Lower leg skin (tissue), 4 donors: ENCODE measurements at regions not wholly inside any gene's neighbourhood (a gene's known extent, or its start where the extent isn't known, plus 50 kb on each side); places are given as distances from the start of the nearest gene placed in this dataset.
"Not testable (repeated sequence)": the region's sequence is repeated elsewhere in the genome, so short reads cannot be mapped to it uniquely, and the experiment has no call there.

ENCODE experiments used
- DNase-seq, 2 donors: peaks; one replicate each; pipeline ENCODE4 v3.0.0-alpha.2; 2019; ENCODE audit warnings: low spot score in 2 of 2
- H3K4me3 ChIP-seq: fragments of 200-600 bp; sonication (generic); 2 replicates; pipeline ENCODE4 v1.5.1; 2017; ENCODE audit warnings: mild to moderate bottlenecking, low read depth; ENCODE audit not compliant: poor library complexity, severe bottlenecking
- POLR2A ChIP-seq, 2 donors: fragments of 450-650 bp; IDR thresholded peaks; one replicate each; pipeline ENCODE4 v1.6.1; 2016 to 2017; ENCODE audit warnings: antibody characterized with exemption in 2 of 2, mild to moderate bottlenecking in 1 of 2, moderate library complexity in 1 of 2
- WGBS, 2 donors: methylation state at CpG; one replicate each; pipeline ENCODE4 v1.1.5; 2018; 5-methylcytosine and 5-hydroxymethylcytosine counted together
- intact Hi-C: fragments of 100-400 bp; cut with DNase I; formaldehyde crosslinking; loops from one replicate; pipeline ENCODE4 v1.15.0; 2023; ENCODE audit warnings: low total_unique reads
- TF ChIP-seq, protein P1 (sequence below), 3 donors: fragments of 450-650 bp; IDR thresholded peaks; one replicate each; pipeline ENCODE4 v1.5.1; 2016; ENCODE audit warnings: antibody characterized with exemption in 3 of 3, mild to moderate bottlenecking in 3 of 3, moderate library complexity in 2 of 3

DNA sequence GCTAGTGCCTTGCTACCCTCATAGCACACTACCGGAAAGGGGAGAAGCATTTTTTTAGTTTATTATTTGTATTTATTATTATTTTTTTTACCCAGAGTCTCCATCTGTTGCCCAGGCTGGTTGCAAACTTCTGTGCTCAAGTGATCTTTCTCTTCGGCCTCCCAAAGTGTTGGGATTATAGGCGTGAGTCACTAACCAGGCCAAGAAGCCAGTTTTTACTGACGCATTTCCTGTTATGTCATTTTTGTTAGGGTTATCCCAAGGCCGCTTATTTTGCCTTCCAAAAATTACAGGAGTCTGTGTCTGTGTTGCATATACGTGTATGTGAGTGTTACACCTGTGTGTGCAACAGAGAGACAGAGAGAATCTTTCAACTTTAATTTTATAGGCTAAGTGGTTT, 404.5 kb downstream of the GBA3 start:
- TF ChIP-seq, protein P1, sequence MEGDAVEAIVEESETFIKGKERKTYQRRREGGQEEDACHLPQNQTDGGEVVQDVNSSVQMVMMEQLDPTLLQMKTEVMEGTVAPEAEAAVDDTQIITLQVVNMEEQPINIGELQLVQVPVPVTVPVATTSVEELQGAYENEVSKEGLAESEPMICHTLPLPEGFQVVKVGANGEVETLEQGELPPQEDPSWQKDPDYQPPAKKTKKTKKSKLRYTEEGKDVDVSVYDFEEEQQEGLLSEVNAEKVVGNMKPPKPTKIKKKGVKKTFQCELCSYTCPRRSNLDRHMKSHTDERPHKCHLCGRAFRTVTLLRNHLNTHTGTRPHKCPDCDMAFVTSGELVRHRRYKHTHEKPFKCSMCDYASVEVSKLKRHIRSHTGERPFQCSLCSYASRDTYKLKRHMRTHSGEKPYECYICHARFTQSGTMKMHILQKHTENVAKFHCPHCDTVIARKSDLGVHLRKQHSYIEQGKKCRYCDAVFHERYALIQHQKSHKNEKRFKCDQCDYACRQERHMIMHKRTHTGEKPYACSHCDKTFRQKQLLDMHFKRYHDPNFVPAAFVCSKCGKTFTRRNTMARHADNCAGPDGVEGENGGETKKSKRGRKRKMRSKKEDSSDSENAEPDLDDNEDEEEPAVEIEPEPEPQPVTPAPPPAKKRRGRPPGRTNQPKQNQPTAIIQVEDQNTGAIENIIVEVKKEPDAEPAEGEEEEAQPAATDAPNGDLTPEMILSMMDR (IDR thresholded peaks at IDR 0.05) = no peak
- no peak for TF ChIP-seq POLR2A (IDR thresholded peaks at IDR 0.05)
- WGBS, 2 donors = 79 to 80% methylated on average over 6 of the region's 6 CpGs
- no peak overlapping the region for H3K4me3 ChIP-seq
- intact Hi-C loops = no loop called here
- DNase-seq = no peak

- no peak for DNase-seq
- WGBS, 2 donors = 32 to 34% methylated on average over 1 of the region's 1 CpG
- H3K4me3 ChIP-seq = no peak overlapping the region
- intact Hi-C loops = no loop called here
- TF ChIP-seq POLR2A (IDR thresholded peaks at IDR 0.05) = no peak
- TF ChIP-seq, protein P1 (IDR thresholded peaks at IDR 0.05) = no peak
Measured at GRCh38 chr4:23091711-23092110, 399.0 kb downstream of the GBA3 start.

GRCh38 chr4:23085249-23085568, 392.5 kb downstream of the GBA3 start:
- intact Hi-C loops = no loop called here
- 81 to 86% methylated on average over 2 of the region's 2 CpGs for WGBS, 2 donors
- TF ChIP-seq, protein P1 (IDR thresholded peaks at IDR 0.05) = no peak
- no peak for TF ChIP-seq POLR2A (IDR thresholded peaks at IDR 0.05)
- H3K4me3 ChIP-seq = no peak overlapping the region
- no peak for DNase-seq

DNA sequence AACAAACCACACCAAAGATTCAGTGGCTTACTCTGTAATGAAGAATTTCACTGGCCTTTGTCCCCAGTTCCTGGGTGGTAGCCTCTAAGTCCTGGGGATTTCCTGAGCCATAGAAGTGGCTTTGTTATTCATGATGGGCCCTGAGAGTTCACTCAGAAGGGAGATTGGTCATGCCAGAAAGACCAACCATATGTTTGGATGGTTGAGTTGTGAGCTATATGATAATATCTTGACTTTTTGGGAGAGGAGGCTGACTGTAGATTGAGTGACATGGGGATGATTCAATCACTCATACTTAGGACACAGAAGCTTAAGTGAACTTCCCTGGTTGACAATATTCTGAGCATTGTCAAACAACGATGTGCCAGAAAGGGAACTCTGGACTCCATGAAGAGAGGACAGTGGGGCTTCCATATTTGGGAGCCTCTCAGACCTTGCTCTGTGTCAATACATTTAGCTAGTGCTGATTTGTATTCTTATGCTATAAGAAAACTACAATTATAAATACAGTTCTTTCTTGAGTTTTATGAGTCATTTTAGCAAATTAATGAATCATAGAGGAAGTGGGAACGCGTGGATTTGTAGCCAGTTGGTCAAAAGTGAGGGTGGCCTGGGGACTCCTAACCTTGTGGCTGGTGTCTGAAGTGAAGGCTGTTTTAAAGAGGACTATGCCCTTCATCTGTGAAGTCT, 392.0 kb downstream of the GBA3 start:
- H3K4me3 ChIP-seq = no peak overlapping the region
- TF ChIP-seq, protein P1 (IDR thresholded peaks at IDR 0.05) = no peak
- no peak for TF ChIP-seq POLR2A (IDR thresholded peaks at IDR 0.05)
- 77 to 88% methylated on average over 3 of the region's 3 CpGs for WGBS, 2 donors
- DNase-seq = no peak
- intact Hi-C loops = no loop called here

DNA sequence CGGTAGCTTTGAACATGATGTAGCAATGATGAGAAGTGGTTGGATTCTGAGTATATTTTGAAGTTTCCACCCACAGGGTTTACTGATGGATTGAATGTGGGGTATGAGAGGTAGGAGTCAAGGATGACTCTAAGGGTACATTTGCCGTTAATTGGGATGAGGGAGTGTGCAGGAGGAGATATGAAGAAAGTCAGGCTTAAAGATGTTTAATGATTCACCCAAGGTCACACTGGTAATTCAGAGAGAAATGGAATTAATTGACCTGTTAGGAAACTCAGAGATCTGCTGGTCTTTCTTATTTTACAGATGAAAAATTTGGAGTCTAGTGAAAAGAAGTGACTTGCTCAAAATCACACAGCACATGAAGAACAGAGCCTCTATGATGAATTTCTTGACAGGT, 390.7 kb downstream of the GBA3 start:
- H3K4me3 ChIP-seq = no peak overlapping the region
- DNase-seq = no peak
- intact Hi-C loops = no loop called here
- 46 to 67% methylated on average over 2 of the region's 2 CpGs for whole genome bisulfite sequencing, 2 donors
- TF ChIP-seq, protein P1 (IDR thresholded peaks at IDR 0.05) = no peak
- TF ChIP-seq POLR2A (IDR thresholded peaks at IDR 0.05) = no peak

GRCh38 chr4:23080171-23080570, 387.4 kb downstream of the GBA3 start:
- H3K4me3 ChIP-seq, DNase-seq, intact Hi-C loops: not testable (repeated sequence)
- WGBS, 2 donors = 87% methylated on average over 2 of the region's 2 CpGs
